ENCODE measurements at regions not wholly inside any gene's neighbourhood (a gene's known extent, or its start where the extent isn't known, plus 50 kb on each side); places are given as distances from the start of the nearest gene placed in this dataset.

DNA sequence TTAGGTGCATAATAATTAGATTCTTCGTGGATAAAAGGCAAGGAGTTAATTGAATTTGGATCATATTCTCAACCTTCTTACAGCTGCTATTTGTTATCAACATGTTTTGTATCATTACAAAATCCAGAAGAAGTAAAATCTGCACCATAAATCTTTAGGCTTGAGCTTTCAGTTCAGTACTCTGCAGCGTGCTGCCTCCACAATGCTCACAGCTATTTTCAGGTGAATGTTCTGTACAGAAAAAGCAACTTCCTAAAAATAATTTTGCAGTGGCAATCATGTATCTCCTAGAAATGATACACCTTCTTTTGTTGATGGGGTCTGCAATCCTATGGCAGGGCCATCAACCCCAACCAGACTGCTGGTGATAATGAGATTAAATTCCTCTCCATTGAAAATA, 220.9 kb upstream of the CTNNB1 start:
- H2AK5ac ChIP-seq (ENCODE audit: insufficient read length, low read length): no peak overlapping the region
- no peak overlapping the region for H3K18ac ChIP-seq (ENCODE audit: insufficient read length, low read depth, low read length)
- Mint-ChIP-seq H3K27ac (no peak overlapping the region), H3K36me3 (ENCODE audit: insufficient read depth in 1 of 3, low read depth in 3 of 3) (no peaks in the 10 kb centered on the region), H3K4me1 (peaks cover 8 to 14% of the 10 kb centered on the region in 2 experiments), H3K4me3 (no peak overlapping the region), H3K9me3 (no peaks in the 10 kb centered on the region), H3K27me3 (ENCODE audit: low read depth) (no peaks in the 10 kb centered on the region)
- no peak overlapping the region for H3K4ac ChIP-seq (ENCODE audit: low read depth, low read length)
- no peak overlapping the region for H2AFZ ChIP-seq (ENCODE audit: low read length)
- no peak overlapping the region for H3K23ac ChIP-seq (ENCODE audit: insufficient read length, low read depth, low read length)
- H3K14ac ChIP-seq (ENCODE audit: insufficient read depth, low read length): no peak overlapping the region
- no peak overlapping the region for H3T11ph ChIP-seq (ENCODE audit: low read length)
- WGBS (ENCODE audit: extremely low coverage, insufficient read length, low lambda C conversion rate): no CpG with 5 or more reads among the region's 2 CpGs
- H4K20me1 ChIP-seq (ENCODE audit: control insufficient read depth, insufficient read depth, insufficient read length): no peaks in the 10 kb centered on the region
- no peak overlapping the region for H2BK5ac ChIP-seq (ENCODE audit: insufficient read length, low read length)
- no peaks in the 10 kb centered on the region for H3K27me3 ChIP-seq (ENCODE audit: insufficient read depth, low read length)
- H3K9me3 ChIP-seq (ENCODE audit: control insufficient read depth, low read depth, low read length): no peaks in the 10 kb centered on the region
- H2BK12ac ChIP-seq (ENCODE audit: insufficient read length, low read depth, low read length): no peak overlapping the region
- no peak overlapping the region for H3K4me2 ChIP-seq (ENCODE audit: insufficient read depth, insufficient read length, low read length)
- H3K4me1 ChIP-seq (ENCODE audit: insufficient read depth, low read length): peaks cover 3% of the 10 kb centered on the region; the same call in 1 of the 2 replicates
- no peaks in the 10 kb centered on the region for H3K79me1 ChIP-seq (ENCODE audit: insufficient read depth, low read depth, low read length, poor library complexity, severe bottlenecking)
- DNase-seq: no peak
- no peak overlapping the region for H2BK20ac ChIP-seq (ENCODE audit: low read depth, low read length, poor library complexity, severe bottlenecking)
- no peaks in the 10 kb centered on the region for H3K23me2 ChIP-seq (ENCODE audit: insufficient read length, low read depth, low read length, poor library complexity, severe bottlenecking)
- H4K91ac ChIP-seq (ENCODE audit: insufficient read length, low read depth, low read length): no peak overlapping the region
- H2BK120ac ChIP-seq (ENCODE audit: low read depth, low read length, poor library complexity, severe bottlenecking): no peak overlapping the region
- no peak overlapping the region for H3K56ac ChIP-seq (ENCODE audit: insufficient read length, low read depth, low read length)
- H2BK15ac ChIP-seq (ENCODE audit: low read depth, low read length): no peak overlapping the region
- H3K9ac ChIP-seq (ENCODE audit: extremely low read depth, insufficient read length, low read length): no peak overlapping the region
- H3K79me2 ChIP-seq (ENCODE audit: insufficient read depth, low read length): no peaks in the 10 kb centered on the region
- no peak overlapping the region for H4K8ac ChIP-seq (replicated peaks; ENCODE audit: insufficient read length, low read depth, low read length)
- no peak overlapping the region for H3K27ac ChIP-seq (ENCODE audit: insufficient read length, low read depth, low read length)
- TF ChIP-seq, protein P1, sequence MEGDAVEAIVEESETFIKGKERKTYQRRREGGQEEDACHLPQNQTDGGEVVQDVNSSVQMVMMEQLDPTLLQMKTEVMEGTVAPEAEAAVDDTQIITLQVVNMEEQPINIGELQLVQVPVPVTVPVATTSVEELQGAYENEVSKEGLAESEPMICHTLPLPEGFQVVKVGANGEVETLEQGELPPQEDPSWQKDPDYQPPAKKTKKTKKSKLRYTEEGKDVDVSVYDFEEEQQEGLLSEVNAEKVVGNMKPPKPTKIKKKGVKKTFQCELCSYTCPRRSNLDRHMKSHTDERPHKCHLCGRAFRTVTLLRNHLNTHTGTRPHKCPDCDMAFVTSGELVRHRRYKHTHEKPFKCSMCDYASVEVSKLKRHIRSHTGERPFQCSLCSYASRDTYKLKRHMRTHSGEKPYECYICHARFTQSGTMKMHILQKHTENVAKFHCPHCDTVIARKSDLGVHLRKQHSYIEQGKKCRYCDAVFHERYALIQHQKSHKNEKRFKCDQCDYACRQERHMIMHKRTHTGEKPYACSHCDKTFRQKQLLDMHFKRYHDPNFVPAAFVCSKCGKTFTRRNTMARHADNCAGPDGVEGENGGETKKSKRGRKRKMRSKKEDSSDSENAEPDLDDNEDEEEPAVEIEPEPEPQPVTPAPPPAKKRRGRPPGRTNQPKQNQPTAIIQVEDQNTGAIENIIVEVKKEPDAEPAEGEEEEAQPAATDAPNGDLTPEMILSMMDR (conservative IDR thresholded peaks at IDR 0.05): no peak
- no peak overlapping the region for H4K5ac ChIP-seq (ENCODE audit: insufficient read length, low read depth, low read length)

All from H9 (cell line).